ENCODE measurements at regions not wholly inside any gene's neighbourhood (a gene's known extent, or its start where the extent isn't known, plus 50 kb on each side); places are given as distances from the start of the nearest gene placed in this dataset.
A peak's percentile ranks its signal among the peaks of the same experiment; 100 is the strongest.

DNA sequence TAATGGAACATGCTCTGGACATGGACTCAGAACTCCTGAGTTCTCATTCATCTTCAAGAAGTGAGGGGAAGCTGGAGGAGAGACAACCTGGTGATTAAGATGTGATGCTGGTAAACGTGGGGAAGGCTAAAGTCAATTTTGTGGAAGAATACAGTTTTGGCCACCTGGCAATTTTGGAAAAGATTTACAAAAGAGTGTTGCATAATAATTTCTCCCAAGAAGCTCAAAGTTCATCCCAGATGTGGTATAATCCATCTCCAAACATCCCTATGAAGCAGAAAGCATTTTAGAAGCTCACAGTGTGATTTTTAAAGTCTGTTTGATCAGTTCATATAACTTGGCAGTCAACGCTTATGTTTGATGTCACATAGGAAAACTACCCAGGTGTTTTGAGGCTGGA, 208.7 kb downstream of the LMX1A start:
- Histone ChIP-seq H3K27ac (no peak overlapping the region), H3K9me3 (no peaks in the 10 kb centered on the region), H3K4me1 (no peaks in the 10 kb centered on the region), H3K27me3 (ENCODE audit: low read depth) (peaks cover 8% of the 10 kb centered on the region), H3K4me3 (no peak overlapping the region), H3K36me3 (no peaks in the 10 kb centered on the region)
- DNase-seq (no peak), ATAC-seq (no peak)
- TF ChIP-seq, protein P1, sequence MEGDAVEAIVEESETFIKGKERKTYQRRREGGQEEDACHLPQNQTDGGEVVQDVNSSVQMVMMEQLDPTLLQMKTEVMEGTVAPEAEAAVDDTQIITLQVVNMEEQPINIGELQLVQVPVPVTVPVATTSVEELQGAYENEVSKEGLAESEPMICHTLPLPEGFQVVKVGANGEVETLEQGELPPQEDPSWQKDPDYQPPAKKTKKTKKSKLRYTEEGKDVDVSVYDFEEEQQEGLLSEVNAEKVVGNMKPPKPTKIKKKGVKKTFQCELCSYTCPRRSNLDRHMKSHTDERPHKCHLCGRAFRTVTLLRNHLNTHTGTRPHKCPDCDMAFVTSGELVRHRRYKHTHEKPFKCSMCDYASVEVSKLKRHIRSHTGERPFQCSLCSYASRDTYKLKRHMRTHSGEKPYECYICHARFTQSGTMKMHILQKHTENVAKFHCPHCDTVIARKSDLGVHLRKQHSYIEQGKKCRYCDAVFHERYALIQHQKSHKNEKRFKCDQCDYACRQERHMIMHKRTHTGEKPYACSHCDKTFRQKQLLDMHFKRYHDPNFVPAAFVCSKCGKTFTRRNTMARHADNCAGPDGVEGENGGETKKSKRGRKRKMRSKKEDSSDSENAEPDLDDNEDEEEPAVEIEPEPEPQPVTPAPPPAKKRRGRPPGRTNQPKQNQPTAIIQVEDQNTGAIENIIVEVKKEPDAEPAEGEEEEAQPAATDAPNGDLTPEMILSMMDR (IDR thresholded peaks at IDR 0.05) = no peak
- intact Hi-C loops (cut with DNase I) = no loop called here

DNA sequence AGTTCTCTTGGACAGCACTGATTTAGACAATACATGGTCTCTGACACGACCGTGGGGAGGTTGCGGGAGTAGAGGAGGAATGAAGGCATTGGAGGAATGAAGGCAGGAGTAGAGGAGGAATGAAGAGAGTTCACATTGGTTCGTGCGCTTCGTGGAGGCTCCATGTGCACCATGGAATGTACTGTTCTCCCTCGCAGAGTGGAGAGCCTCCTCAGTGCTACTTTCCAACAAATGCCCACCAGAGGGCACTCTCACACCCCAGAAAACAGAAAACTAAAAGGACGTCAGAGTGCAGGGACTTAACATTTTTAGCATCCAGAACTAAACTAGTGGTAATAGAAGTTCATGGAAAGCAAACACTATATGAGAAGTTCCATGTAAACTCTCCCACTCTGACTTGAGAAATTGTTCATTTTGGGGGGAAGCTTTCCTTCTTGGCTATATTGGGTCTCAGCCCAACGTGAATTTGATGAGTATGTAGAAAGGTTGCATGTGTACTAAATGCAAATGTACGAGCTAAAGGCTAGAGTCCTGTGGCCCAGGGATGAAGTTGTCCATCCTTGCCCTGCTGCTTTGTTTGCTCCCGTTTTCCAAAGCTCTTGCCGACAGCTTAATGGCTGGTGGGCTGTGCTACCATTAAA, 211.6 kb downstream of the LMX1A start:
- peak; percentile 72 to 78 for ATAC-seq
- H3K4me1 ChIP-seq = no peaks in the 10 kb centered on the region
- no peak overlapping the region for H3K4me3 ChIP-seq
- intact Hi-C loops (cut with DNase I) = no loop called here
- H3K9me3 ChIP-seq = no peaks in the 10 kb centered on the region
- no peak overlapping the region for H3K27ac ChIP-seq
- H3K27me3 ChIP-seq (ENCODE audit: low read depth) = peaks cover 8% of the 10 kb centered on the region
- no peaks in the 10 kb centered on the region for H3K36me3 ChIP-seq
- DNase-seq = no peak
- TF ChIP-seq, protein P1 (IDR thresholded peaks at IDR 0.05) = peak; percentile 77

DNA sequence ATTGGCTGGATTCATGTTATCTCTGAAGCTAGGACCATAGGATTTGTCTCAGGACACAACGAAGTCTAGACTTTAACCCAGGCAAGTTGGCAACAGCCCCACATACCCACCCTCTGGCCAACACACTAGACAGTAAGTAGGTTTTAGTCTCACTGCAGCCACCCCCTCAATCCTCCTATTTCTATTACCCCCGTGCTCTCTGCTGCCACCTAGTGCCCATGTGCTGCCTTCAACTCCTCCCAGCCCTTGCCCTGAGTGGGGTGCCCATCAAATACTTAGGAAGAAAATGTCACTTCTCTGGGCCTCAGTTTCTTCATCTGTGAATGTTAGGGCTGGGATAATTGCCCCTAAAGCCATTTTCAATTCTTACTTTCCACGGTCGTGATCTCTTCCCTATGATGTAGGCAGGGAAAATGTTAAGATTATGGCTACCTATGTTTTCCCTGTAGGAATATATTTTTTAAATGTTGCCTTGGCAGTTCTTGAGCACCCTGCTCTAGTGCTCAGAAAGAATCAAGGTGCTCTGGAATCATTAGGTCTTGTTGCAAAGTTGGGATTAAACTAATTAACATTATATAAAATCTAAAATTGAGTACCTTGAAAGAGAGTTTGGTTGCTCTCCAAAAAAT, 213.0 kb downstream of the LMX1A start:
- Histone ChIP-seq H3K9me3 (no peaks in the 10 kb centered on the region), H3K4me1 (no peaks in the 10 kb centered on the region), H3K36me3 (no peaks in the 10 kb centered on the region), H3K4me3 (no peak overlapping the region), H3K27me3 (ENCODE audit: low read depth) (peaks cover 8% of the 10 kb centered on the region), H3K27ac (no peak overlapping the region)
- DNase-seq = no peak
- TF ChIP-seq, protein P1 (IDR thresholded peaks at IDR 0.05) = peak; percentile 48
- intact Hi-C loops (cut with DNase I) = no loop called here
- ATAC-seq = peak; percentile 50 to 64

DNA sequence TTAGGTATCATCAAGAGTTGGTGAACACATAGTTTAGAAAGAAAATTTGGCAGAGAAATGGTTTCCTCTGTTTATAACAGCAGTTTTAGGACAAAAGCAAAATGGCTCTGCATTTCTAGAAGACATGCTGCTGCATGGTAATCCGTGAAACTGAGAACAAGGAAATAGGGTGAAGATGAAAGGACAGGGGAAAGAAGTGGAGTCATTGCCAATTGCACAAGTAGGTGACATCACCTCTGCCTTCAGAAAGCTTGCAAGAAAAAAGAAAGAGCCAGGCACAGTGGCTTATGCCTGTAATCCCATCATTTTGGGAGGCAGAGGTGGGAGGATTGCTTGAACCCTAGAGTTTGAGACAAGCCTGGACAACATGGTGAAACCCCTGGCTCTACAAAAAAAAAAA, 217.6 kb downstream of the LMX1A start:
- intact Hi-C loops (cut with DNase I) = no loop called here
- Histone ChIP-seq H3K27ac (no peak overlapping the region), H3K27me3 (ENCODE audit: low read depth) (peaks cover 8% of the 10 kb centered on the region), H3K36me3 (no peaks in the 10 kb centered on the region), H3K9me3 (no peaks in the 10 kb centered on the region), H3K4me3 (no peak overlapping the region), H3K4me1 (no peaks in the 10 kb centered on the region)
- ATAC-seq (no peak), DNase-seq (no peak)
- TF ChIP-seq, protein P1 (IDR thresholded peaks at IDR 0.05) = no peak

DNA sequence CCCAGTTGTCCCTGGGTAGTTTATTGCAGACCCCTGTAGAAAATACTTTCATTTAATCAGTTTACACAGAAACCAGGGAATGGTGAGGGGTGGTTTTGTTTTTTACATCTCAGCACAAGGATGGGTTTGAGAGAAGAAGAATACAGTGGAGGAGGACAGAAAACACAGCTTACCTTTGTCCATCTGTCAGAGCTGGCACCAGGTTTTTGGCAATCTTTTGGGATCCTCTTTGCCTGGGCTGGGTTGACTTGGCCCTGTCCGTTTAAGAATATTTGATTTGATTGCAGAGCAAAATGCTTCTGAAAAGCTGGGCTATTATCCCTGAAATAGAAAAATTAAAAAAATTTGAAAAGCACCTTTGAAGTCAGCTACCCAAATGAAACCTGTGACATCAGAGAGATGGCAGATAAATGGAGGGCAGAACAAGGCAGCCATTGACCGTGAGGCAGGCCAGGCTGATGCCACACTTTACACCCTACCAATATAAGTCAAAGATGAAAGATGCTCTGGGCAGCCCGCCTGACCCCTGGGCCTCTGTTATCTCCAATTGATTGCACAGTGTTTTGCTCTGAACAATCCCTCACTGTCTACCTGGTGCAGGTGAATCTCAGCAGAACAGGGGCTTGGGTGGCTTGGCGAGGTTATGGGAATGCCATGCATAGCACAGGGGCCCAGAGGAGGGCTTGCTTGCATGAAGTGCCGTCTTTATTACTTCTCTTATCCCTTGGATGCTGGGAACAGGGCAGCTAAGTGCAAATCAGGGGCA, 218.8 kb downstream of the LMX1A start:
- Histone ChIP-seq H3K27ac (no peak overlapping the region), H3K27me3 (ENCODE audit: low read depth) (no peaks in the 10 kb centered on the region), H3K4me3 (no peak overlapping the region), H3K4me1 (no peaks in the 10 kb centered on the region), H3K9me3 (no peaks in the 10 kb centered on the region), H3K36me3 (no peaks in the 10 kb centered on the region)
- TF ChIP-seq, protein P1 (IDR thresholded peaks at IDR 0.05) = no peak
- intact Hi-C loops (cut with DNase I) = no loop called here
- ATAC-seq (no peak), DNase-seq (no peak)

Measured in lower lobe of right lung (tissue), 2 donors.